GM12865 (cell line): ENCODE measurements at regions not wholly inside any gene's neighbourhood (a gene's known extent, or its start where the extent isn't known, plus 50 kb on each side); places are given as distances from the start of the nearest gene placed in this dataset.

Experiments
- DNase-seq: peaks from one replicate; pipeline ENCODE4 v3.0.0; 2010; ENCODE audit warnings: low read depth
- H3K4me3 ChIP-seq: 2 replicates; pipeline ENCODE4 v1.5.1; 2011; ENCODE audit warnings: mild to moderate bottlenecking, low read depth, low read length, control low read depth
- TF ChIP-seq, protein P1 (sequence below): IDR thresholded peaks from 2 replicates; pipeline ENCODE4 v1.5.1; 2011; ENCODE audit warnings: low read length, control low read depth, low read depth, inconsistent platforms; ENCODE audit not compliant: insufficient read depth; ENCODE audit errors: missing control alignments

DNA sequence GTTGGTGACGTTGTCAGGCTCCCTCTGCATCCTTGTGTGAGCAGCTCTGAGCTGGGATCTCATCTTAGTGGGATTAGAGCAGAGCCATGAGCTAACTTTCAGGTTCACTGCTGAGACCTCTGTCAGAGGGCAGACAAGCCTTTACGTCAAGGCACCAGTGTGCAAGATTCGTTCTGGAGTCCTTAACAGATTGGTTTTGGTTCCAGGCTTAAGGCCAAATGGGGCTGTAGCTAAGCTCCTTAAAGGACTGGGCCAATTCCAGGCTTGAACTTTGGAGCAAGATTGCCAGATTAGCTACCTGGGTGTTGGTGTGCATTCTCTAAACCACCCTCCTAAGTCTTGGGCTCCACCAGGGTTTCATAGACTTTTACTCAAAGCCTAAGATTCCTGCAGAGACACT, 52.6 kb upstream of the PDC start:
- DNase-seq, result no peak
- TF ChIP-seq, protein P1, sequence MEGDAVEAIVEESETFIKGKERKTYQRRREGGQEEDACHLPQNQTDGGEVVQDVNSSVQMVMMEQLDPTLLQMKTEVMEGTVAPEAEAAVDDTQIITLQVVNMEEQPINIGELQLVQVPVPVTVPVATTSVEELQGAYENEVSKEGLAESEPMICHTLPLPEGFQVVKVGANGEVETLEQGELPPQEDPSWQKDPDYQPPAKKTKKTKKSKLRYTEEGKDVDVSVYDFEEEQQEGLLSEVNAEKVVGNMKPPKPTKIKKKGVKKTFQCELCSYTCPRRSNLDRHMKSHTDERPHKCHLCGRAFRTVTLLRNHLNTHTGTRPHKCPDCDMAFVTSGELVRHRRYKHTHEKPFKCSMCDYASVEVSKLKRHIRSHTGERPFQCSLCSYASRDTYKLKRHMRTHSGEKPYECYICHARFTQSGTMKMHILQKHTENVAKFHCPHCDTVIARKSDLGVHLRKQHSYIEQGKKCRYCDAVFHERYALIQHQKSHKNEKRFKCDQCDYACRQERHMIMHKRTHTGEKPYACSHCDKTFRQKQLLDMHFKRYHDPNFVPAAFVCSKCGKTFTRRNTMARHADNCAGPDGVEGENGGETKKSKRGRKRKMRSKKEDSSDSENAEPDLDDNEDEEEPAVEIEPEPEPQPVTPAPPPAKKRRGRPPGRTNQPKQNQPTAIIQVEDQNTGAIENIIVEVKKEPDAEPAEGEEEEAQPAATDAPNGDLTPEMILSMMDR, result no peak
- no peak overlapping the region for H3K4me3 ChIP-seq

DNA sequence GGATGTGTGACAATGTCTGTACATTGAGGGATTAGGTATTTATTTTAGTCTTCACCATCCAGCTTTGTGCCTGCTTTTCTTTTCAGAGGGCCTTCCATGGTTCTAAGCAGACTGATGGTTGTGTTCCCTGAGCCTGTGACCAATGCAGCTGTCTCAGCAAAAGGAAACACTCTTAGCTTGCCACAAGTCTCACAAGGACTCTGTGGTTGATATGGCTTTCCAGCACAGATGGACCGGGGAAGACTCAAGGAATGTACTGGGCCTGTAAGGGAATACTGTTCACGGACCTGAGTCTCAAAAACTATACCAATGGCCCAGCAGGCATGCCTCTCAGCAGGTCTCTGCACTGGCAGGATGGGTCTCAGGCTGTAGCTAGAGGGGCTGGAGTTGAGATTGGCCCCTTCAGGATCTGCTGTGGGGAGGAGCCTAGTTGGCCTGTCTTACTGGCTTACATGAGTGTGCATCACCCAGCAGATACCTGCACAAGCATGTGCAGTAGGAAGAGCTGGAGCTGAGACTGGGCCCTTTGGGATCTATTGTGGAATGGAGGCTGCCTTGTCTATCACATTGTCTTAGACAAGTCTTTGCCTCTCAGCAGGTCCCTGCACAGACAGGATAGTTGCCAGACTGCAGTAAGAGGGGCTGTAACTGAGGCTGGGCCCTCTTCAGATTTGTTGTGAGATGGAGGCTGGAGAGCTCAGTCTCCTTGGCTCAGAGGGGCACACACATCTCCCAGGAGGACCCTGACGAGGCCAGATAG, 52.0 kb upstream of the PDC start:
- no peak for DNase-seq
- TF ChIP-seq, protein P1, result no peak
- no peak overlapping the region for H3K4me3 ChIP-seq

DNA sequence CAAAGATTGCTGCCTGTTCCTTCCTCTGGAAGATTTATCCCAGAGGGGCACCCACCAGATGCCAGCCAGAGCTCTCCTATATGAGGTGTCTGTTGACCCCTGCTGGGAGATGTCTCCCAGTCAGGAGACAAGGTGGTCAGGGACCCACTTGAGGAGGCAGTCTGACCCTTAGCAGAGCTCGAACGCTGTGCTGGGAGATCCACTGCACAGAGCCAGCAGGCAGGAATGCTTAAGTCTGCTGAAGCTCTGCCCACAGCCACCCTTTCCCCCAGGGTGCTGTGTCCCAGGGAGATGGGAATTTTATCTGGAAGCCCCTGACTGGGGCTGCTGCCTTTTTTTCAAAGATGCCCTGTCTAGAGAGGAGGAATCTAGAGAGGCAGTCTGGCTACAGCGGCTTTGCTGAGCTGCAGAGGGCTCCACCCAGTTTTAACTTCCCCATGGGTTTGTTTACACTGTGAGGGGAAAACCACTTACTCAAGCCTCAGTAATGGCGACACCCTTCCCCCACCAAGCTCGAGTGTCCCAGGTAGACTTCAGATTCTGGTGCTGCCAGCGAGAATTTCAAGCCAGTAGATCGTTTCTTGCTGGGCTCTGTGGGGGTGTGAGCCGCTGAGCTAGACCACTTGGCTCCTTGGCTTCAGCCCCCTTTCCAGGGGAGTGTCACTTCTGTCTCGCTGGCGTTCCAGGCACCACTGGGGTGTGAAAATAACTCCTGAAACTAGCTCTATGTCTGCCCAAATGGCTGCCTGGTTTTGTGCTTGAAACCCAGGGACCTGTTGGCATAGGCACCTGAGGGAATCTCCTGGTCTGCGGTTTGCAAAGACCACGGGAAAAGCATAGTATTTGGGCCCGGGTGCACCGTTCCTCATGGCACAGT, 51.1 kb upstream of the PDC start:
- DNase-seq, result peak; percentile 76

More for the DNA sequence above, 51.1 kb upstream of the PDC start:
- TF ChIP-seq, protein P1, result no peak
- H3K4me3 ChIP-seq, result peak overlapping the region; percentile 11
